Naive B cell (primary cell): ENCODE measurements at regions not wholly inside any gene's neighbourhood (a gene's known extent, or its start where the extent isn't known, plus 50 kb on each side); places are given as distances from the start of the nearest gene placed in this dataset.
"Not testable (repeated sequence)": the region's sequence is repeated elsewhere in the genome, so short reads cannot be mapped to it uniquely, and the experiment has no call there.

ENCODE experiments used
- ATAC-seq, 2 donors: fragments of 150-1000 bp; cut with Tn5 transposase; 2 replicates each; pipeline ENCODE4 v1.10.0; 2021; ENCODE audit warnings: low read depth in 2 of 2, mild to moderate bottlenecking in 2 of 2, moderate library complexity in 2 of 2
- DNase-seq: peaks from one replicate; pipeline ENCODE4 v3.0.0; 2022
- H3K27ac Mint-ChIP-seq, 6 donors: one replicate each; pipeline ENCODE4 v1.8.0; 2020 to 2022; ENCODE audit warnings: mild to moderate bottlenecking in 6 of 6, mixed read lengths in 6 of 6, moderate library complexity in 5 of 6, inconsistent platforms in 2 of 6
- H3K27me3 Mint-ChIP-seq, 3 donors: one replicate each; pipeline ENCODE4 v1.8.0; 2021 to 2022; ENCODE audit warnings: mixed read lengths in 3 of 3, mild to moderate bottlenecking in 1 of 3
- H3K36me3 Mint-ChIP-seq, 2 donors: one replicate each; pipeline ENCODE4 v1.8.0; 2020 to 2022; ENCODE audit warnings: mixed read lengths in 2 of 2, inconsistent platforms in 1 of 2, mild to moderate bottlenecking in 1 of 2
- H3K4me1 Mint-ChIP-seq, 3 donors: one replicate each; pipeline ENCODE4 v1.8.0; 2020 to 2022; ENCODE audit warnings: mixed read lengths in 3 of 3, inconsistent platforms in 1 of 3, mild to moderate bottlenecking in 1 of 3, moderate library complexity in 1 of 3
- H3K4me3 Mint-ChIP-seq, 8 donors: one replicate each; pipeline ENCODE4 v1.8.0; 2020 to 2022; ENCODE audit warnings: mild to moderate bottlenecking in 8 of 8, mixed read lengths in 8 of 8, moderate library complexity in 8 of 8, inconsistent platforms in 2 of 8
- H3K9me3 Mint-ChIP-seq, 7 donors: one replicate each; pipeline ENCODE4 v1.8.0; 2020 to 2022; ENCODE audit warnings: mixed read lengths in 7 of 7, mild to moderate bottlenecking in 5 of 7, inconsistent platforms in 2 of 7, moderate library complexity in 1 of 7

GRCh38 chr13:22945321-22946226 lies 235.2 kb upstream of the SGCG start:
- ATAC-seq, result no peak
- H3K9me3 Mint-ChIP-seq, result peaks cover 2 to 19% (median 6%) of the 10 kb centered on the region in 7 donors

GRCh38 chr13:22948421-22948820 lies 232.4 kb upstream of the SGCG start:
- no peak overlapping the region for H3K27ac Mint-ChIP-seq
- H3K9me3 Mint-ChIP-seq, result peaks cover 5 to 28% (median 13%) of the 10 kb centered on the region in 7 donors
- peaks cover 0 to 6% of the 10 kb centered on the region in 2 donors for H3K36me3 Mint-ChIP-seq
- DNase-seq, result no peak
- peaks cover 0 to 3% (median 0%) of the 10 kb centered on the region in 3 donors for H3K4me1 Mint-ChIP-seq
- peaks cover 0 to 16% (median 0%) of the 10 kb centered on the region in 3 donors for H3K27me3 Mint-ChIP-seq
- H3K4me3 Mint-ChIP-seq, result peak overlapping the region in 1 of 8 donors; percentile 61
- ATAC-seq, result no peak

More at GRCh38 chr13:22945321-22946226, 235.2 kb upstream of the SGCG start:
- no peak for DNase-seq
- Mint-ChIP-seq H3K27me3 (peaks cover 0 to 16% (median 0%) of the 10 kb centered on the region in 3 donors), H3K4me1 (peaks cover 0 to 3% (median 0%) of the 10 kb centered on the region in 3 donors), H3K4me3 (no peak overlapping the region), H3K27ac (no peak overlapping the region), H3K36me3 (peaks cover 0 to 4% of the 10 kb centered on the region in 2 donors)

- not testable (repeated sequence) for H3K4me3 Mint-ChIP-seq, H3K4me1 Mint-ChIP-seq, ATAC-seq, H3K27me3 Mint-ChIP-seq, H3K36me3 Mint-ChIP-seq, DNase-seq, H3K27ac Mint-ChIP-seq
- H3K9me3 Mint-ChIP-seq, result peaks cover 5 to 18% (median 12%) of the 10 kb centered on the region in 7 donors
Observed at GRCh38 chr13:22952018-22952417, 228.8 kb upstream of the SGCG start.

- not testable (repeated sequence) for DNase-seq, H3K27ac Mint-ChIP-seq, H3K4me1 Mint-ChIP-seq, H3K27me3 Mint-ChIP-seq, ATAC-seq, H3K36me3 Mint-ChIP-seq, H3K4me3 Mint-ChIP-seq
- H3K9me3 Mint-ChIP-seq, result peaks cover 5 to 16% (median 11%) of the 10 kb centered on the region in 7 donors
Observed at GRCh38 chr13:22955147-22955546, 225.6 kb upstream of the SGCG start.

- H3K27me3 Mint-ChIP-seq, DNase-seq, ATAC-seq, H3K4me1 Mint-ChIP-seq, H3K27ac Mint-ChIP-seq, H3K9me3 Mint-ChIP-seq, H3K4me3 Mint-ChIP-seq, H3K36me3 Mint-ChIP-seq: not testable (repeated sequence)
Observed at GRCh38 chr13:22956456-22957115, 224.2 kb upstream of the SGCG start.

- not testable (repeated sequence) for H3K36me3 Mint-ChIP-seq, H3K27ac Mint-ChIP-seq, H3K4me3 Mint-ChIP-seq, H3K9me3 Mint-ChIP-seq, ATAC-seq, H3K4me1 Mint-ChIP-seq, DNase-seq, H3K27me3 Mint-ChIP-seq
Observed at GRCh38 chr13:22959859-22960258, 220.9 kb upstream of the SGCG start.

GRCh38 chr13:22960827-22961226 lies 220.0 kb upstream of the SGCG start:
- H3K27ac Mint-ChIP-seq, result no peak overlapping the region
- H3K4me3 Mint-ChIP-seq, result no peak overlapping the region

GRCh38 chr13:22961342-22961741 lies 219.4 kb upstream of the SGCG start:
- H3K9me3 Mint-ChIP-seq, ATAC-seq, H3K4me1 Mint-ChIP-seq, H3K27me3 Mint-ChIP-seq, DNase-seq, H3K4me3 Mint-ChIP-seq, H3K27ac Mint-ChIP-seq, H3K36me3 Mint-ChIP-seq: not testable (repeated sequence)

More at GRCh38 chr13:22960827-22961226, 220.0 kb upstream of the SGCG start:
- ATAC-seq (no peak), DNase-seq (no peak)
- no peaks in the 10 kb centered on the region for H3K4me1 Mint-ChIP-seq
- no peaks in the 10 kb centered on the region for H3K36me3 Mint-ChIP-seq
- peaks cover 0 to 2% (median 0%) of the 10 kb centered on the region in 7 donors for H3K9me3 Mint-ChIP-seq
- no peaks in the 10 kb centered on the region for H3K27me3 Mint-ChIP-seq

- Mint-ChIP-seq H3K27ac (no peak overlapping the region), H3K4me1 (no peaks in the 10 kb centered on the region), H3K27me3 (no peaks in the 10 kb centered on the region), H3K36me3 (no peaks in the 10 kb centered on the region), H3K9me3 (peaks cover 0 to 2% (median 0%) of the 10 kb centered on the region in 7 donors), H3K4me3 (no peak overlapping the region)
- DNase-seq (no peak), ATAC-seq (no peak)
Observed at GRCh38 chr13:22961835-22962537, 218.8 kb upstream of the SGCG start.

GRCh38 chr13:22963384-22964053 lies 217.3 kb upstream of the SGCG start:
- not testable (repeated sequence) for DNase-seq, H3K4me1 Mint-ChIP-seq, H3K4me3 Mint-ChIP-seq, H3K27ac Mint-ChIP-seq, ATAC-seq, H3K27me3 Mint-ChIP-seq, H3K9me3 Mint-ChIP-seq, H3K36me3 Mint-ChIP-seq

- H3K27ac Mint-ChIP-seq, result no peak overlapping the region
- ATAC-seq, result no peak
Observed at GRCh38 chr13:22964245-22964966, 216.4 kb upstream of the SGCG start.

GRCh38 chr13:22965011-22965857 lies 215.5 kb upstream of the SGCG start:
- H3K4me3 Mint-ChIP-seq, H3K36me3 Mint-ChIP-seq, H3K4me1 Mint-ChIP-seq, H3K27me3 Mint-ChIP-seq, DNase-seq, ATAC-seq, H3K9me3 Mint-ChIP-seq, H3K27ac Mint-ChIP-seq: not testable (repeated sequence)

More at GRCh38 chr13:22964245-22964966, 216.4 kb upstream of the SGCG start:
- H3K4me3 Mint-ChIP-seq, result no peak overlapping the region
- no peak for DNase-seq
- no peaks in the 10 kb centered on the region for H3K27me3 Mint-ChIP-seq
- H3K9me3 Mint-ChIP-seq, result peaks cover 0 to 4% (median 0%) of the 10 kb centered on the region in 7 donors
- H3K4me1 Mint-ChIP-seq, result no peaks in the 10 kb centered on the region
- H3K36me3 Mint-ChIP-seq, result no peaks in the 10 kb centered on the region
